ENCODE measurements at regions not wholly inside any gene's neighbourhood (a gene's known extent, or its start where the extent isn't known, plus 50 kb on each side); places are given as distances from the start of the nearest gene placed in this dataset.

GRCh38 chr12:19826980-19827550, 387.8 kb downstream of the AEBP2 start:
- no peak for DNase-seq (ENCODE audit: low spot score)

GRCh38 chr12:19829100-19829853, 390.0 kb downstream of the AEBP2 start:
- DNase-seq (ENCODE audit: low spot score), result peak; percentile 21

DNA sequence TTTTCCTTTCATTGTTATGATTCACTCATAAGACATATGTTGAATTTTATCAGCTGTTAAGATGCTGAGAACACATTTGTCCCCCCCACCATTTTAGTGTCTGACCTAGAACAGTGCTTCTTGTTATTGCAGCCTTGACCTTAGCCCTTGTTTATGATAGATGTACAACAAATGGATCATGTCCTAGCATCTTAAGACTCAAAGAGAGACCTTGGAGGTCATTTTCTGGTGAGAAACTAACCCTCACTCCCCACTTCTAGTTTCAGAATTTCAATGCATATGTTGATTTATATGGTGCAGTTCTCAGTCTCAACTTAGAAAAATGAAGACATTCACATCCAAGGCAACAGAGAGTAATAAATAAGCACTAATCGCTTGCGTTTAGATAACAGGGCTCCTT, 391.2 kb downstream of the AEBP2 start:
- peak; percentile 22 for DNase-seq (ENCODE audit: low spot score)

GRCh38 chr12:19833775-19834501, 394.6 kb downstream of the AEBP2 start:
- peak; percentile 60 for DNase-seq (ENCODE audit: low spot score)

DNA sequence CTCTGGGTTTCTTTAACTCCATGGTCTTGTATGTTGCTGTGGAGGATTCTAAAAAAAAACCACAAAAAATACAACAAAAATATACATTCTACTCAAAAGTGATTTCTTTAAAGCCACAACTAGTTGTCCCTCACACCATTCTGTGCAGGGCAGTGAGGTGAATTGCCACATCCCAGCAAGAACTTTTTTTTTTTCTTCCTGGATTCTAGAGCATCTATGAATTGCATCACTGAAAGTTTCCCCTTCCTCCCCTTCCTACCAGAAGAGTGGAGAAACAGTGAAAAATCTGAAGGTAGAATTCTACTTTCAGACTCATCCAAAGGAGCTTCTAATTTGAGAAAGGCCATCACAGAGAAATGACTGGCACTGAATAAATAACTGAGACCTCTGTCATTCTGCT, 395.3 kb downstream of the AEBP2 start:
- DNase-seq (ENCODE audit: low spot score), result no peak

- no peak for DNase-seq (ENCODE audit: low spot score)
Observed at GRCh38 chr12:19836056-19836455, 396.8 kb downstream of the AEBP2 start.

DNA sequence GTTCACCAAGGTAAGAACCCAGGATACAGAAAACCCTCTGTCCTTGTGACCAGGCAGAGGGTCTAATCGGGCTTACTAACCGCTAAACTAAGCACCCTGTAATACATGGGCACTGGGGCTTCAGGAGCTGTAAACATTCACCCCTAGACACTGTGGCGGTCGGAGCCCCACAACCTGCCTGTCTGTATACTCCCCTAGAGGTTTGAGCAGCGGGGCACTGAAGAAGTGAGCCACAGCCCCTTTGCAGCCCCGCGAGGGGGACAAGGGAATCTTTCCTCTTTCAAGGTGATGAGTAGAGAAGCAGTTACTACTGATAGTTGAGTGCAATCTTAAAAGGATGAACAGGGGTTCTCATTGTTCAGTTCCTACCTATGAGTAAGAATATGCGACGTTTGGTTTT, 397.2 kb downstream of the AEBP2 start:
- no peak for DNase-seq (ENCODE audit: low spot score)

DNA sequence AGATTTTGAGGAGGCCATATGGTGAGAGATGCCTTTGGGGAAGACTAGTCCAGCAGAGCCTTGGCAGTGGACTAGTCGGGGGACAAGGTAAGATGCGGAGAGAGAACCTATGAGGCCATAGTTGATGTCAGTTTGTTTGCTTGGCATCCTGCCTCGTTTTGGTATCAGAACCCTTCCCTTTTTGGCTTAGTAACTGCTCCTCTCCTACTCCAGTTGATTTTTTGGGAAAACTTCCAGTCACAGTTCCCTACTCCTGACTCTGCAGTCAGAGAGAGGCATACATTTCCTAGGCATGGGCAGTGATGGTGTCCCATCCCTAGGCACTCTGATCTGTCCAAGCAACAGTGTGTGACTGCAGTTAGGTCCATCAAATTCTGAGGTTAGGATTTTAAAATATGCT, 398.3 kb downstream of the AEBP2 start:
- DNase-seq (ENCODE audit: low spot score), result no peak

DNA sequence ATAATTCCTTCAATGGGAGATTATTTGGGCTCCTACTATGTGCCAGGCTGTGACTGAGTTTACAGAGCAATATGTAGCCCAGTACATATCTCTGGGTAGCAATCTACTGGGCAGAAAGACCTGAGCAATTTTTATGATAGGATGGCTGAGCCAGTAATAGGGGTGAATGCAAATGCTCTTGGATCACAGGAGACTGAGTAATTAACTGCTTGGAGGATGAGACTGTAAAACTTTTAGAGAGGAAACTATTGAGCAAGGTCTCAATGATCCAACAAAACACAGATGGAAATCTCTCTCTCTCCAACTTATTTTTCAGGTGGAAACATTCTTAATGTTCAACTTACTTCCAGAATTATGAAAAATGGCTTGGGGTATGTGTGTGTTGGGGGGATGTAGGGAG, 402.2 kb downstream of the AEBP2 start:
- DNase-seq (ENCODE audit: low spot score), result no peak

- DNase-seq (ENCODE audit: low spot score), result no peak
Observed at GRCh38 chr12:19842116-19842515, 402.8 kb downstream of the AEBP2 start.

GRCh38 chr12:19844224-19844623, 404.9 kb downstream of the AEBP2 start:
- DNase-seq (ENCODE audit: low spot score), result no peak

GRCh38 chr12:19846574-19846973, 407.3 kb downstream of the AEBP2 start:
- DNase-seq (ENCODE audit: low spot score), result no peak

DNA sequence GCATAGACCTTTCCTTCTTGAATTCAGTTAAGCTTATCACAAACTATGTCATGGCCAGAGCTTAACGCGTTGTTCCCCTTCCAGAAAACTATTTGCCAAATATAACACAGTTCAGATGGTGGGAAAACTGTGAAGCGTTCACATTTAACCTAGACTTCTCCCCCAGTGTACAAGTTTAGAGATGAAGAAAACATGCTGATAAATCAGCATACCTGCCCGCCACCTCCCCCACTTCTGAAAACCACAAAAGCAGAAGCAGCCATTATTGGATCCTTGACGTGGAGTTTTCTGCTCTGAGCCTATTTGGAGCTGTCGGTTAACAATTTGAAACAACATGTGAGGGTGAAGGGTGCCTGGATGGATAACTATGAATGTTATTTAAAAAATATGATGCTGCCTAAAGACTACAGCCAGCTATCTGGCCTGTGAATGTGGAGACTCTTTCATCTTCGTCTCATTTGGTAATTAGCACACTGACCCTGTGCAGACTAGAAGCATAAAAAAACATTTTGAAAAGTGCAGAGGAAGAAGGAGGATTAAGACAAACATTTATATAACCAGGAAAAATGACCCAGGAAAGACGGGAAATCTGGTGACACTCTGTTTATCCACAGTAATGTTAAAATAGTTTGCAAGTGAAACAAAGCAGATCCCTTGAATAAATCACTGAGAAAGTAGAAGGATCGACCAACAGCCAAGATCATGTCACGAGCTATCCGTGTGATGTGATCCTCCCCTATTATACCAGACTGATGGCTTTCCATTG, 408.2 kb downstream of the AEBP2 start:
- DNase-seq (ENCODE audit: low spot score), result no peak

DNA sequence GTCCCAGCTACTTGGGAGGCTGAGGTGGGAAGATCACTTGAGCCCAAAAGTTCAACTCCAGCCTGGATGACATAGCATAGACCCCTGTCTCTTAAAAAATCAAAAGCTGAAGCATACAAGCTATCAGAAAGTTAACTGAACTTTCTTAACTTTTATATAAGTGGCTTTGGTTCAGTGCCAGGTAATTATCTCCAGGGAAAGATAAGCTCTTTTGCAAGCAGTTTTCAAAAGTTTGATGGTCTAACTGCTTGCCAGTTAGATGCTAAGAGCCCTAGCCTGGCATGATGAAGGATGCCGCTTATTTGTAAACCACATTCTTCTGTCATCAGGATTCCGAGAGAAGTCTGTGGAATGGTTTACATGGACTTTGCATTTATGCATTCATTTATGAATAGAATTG, 409.1 kb downstream of the AEBP2 start:
- no peak for DNase-seq (ENCODE audit: low spot score)

- no peak for DNase-seq (ENCODE audit: low spot score)
Observed at GRCh38 chr12:19849208-19849607, 409.9 kb downstream of the AEBP2 start.

DNA sequence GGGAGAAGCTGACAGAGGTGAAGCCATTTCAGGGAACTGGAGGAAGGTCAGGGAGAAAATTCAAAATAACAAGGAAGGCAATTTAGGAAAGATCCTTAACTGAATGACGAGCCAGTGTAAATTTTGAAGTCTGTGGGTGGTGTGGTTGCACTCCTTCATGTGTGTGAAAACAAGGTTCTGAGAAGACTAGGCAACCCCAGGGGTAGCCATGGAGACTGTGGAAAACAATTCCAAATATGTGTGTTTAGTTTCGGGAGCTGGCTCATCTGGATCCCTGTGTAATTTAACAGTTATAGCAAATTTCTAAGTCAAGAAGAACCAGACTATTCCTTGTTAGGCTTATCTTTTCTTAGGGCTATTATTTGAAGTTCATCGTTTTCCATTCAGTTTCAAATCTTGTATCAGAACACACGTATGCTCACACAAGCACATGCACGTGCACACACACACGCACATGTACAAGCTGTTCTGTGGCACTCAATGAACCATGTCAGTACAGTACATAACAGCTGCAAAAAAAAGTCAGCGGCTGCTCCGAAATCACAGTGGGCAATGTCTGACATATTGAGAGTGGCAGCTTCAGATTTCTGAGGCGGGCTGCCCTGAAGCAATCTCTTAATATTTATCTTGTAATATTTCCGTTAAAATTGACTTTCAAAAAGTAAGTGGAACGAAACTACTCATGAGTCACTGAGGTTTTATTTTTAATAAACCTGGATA, 411.2 kb downstream of the AEBP2 start:
- DNase-seq (ENCODE audit: low spot score), result no peak

GRCh38 chr12:19852100-19852855, 413.0 kb downstream of the AEBP2 start:
- no peak for DNase-seq (ENCODE audit: low spot score)

DNA sequence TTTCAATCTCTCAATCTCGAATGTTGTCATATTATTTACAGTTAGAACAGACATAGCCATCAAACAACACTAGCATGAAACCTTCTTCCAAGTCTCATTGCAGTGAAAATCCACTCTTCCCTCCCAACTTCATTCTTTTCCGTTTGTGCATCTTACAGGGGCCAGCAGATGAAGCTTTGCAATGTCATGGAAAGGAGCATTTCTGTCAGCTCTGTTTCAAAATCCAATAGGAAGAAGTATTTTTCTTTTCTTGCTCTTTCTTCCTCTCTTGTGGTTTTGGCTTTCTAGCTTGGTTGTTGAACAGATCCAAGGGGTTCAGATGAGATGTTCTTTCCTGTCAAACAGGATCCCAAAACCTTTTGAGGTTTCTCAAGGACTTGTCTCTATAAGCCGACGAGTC, 416.6 kb downstream of the AEBP2 start:
- no peak for DNase-seq (ENCODE audit: low spot score)

- DNase-seq (ENCODE audit: low spot score), result no peak
Observed at GRCh38 chr12:19856389-19856788, 417.1 kb downstream of the AEBP2 start.

- DNase-seq (ENCODE audit: low spot score), result no peak
Observed at GRCh38 chr12:19857204-19857603, 417.9 kb downstream of the AEBP2 start.

- DNase-seq (ENCODE audit: low spot score), result no peak
Observed at GRCh38 chr12:19867151-19867550, 427.9 kb downstream of the AEBP2 start.
